Activated naive CD4-positive, alpha-beta T cell treated with anti-CD3 and anti-CD28 coated beads, Interleukin-2, amount 50 U/mL, for 72 hours (primary cell): ENCODE measurements at regions not wholly inside any gene's neighbourhood (a gene's known extent, or its start where the extent isn't known, plus 50 kb on each side); places are given as distances from the start of the nearest gene placed in this dataset.
A peak's percentile ranks its signal among the peaks of the same experiment; 100 is the strongest.
"Not testable (repeated sequence)": the region's sequence is repeated elsewhere in the genome, so short reads cannot be mapped to it uniquely, and the experiment has no call there.

Source experiments
- ATAC-seq, 2 donors: fragments of 150-1000 bp; cut with Tn5 transposase; 2 replicates each; pipeline ENCODE4 v1.10.0; 2021; ENCODE audit warnings: mild to moderate bottlenecking in 2 of 2, moderate library complexity in 2 of 2
- DNase-seq, 2 donors: peaks; one replicate each; pipeline ENCODE4 v3.0.0; 2021 to 2022; ENCODE audit warnings: low spot score in 2 of 2
- H3K27ac Mint-ChIP-seq, 2 donors: one replicate each; pipeline ENCODE4 v1.8.0; 2022; ENCODE audit warnings: mild to moderate bottlenecking in 2 of 2, mixed read lengths in 2 of 2
- H3K36me3 Mint-ChIP-seq, 2 donors: one replicate each; pipeline ENCODE4 v1.8.0; 2022; ENCODE audit warnings: mixed read lengths in 2 of 2
- H3K9me3 Mint-ChIP-seq, 2 donors: one replicate each; pipeline ENCODE4 v1.8.0; 2022; ENCODE audit warnings: mixed read lengths in 2 of 2

DNA sequence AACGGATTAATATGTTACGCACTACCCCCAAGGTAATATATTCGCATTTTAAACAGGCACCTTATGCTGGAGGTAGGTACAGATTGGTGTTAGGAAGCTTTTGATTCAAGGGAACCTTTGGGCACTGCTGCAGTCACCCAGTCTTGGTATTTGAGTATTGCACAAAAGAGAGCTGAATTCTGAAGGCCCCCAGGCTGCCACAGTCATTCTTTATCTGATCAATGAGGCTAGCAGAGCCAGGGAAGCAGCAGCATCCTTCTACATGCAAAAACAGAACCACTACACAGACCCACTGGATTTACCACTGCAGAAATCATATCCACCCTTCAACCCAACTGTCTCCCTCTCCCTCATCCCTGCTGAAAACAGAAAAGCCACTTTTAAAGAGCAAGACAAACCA, 121.2 kb upstream of the GRIN3A start:
- Mint-ChIP-seq H3K36me3 (peaks cover 0 to 4% of the 10 kb centered on the region in 2 donors), H3K27ac (no peak overlapping the region), H3K9me3 (peaks cover 0 to 5% of the 10 kb centered on the region in 2 donors)
- ATAC-seq (no peak), DNase-seq (no peak)

DNA sequence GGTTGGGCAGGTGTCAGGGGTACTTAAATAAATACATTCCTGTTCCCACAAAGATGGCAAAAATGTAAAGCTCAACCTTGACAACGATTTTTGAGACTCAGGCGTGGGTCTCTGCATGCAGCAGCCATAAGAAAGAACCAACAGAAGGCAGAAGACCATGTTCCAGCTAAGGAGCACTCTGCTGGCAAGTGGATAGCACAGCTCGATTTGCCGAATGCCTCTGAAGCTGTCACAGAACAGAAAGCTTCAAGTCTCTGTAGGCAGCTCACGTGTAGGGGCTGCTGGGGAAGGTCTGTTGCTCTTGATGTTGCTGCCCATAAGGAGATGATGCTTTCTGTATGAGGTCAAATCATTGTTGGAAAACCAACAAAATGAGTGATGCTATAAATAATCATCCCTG, 119.6 kb upstream of the GRIN3A start:
- DNase-seq (no peak), ATAC-seq (no peak)
- H3K27ac Mint-ChIP-seq: no peak overlapping the region
- peaks cover 0 to 5% of the 10 kb centered on the region in 2 donors for H3K9me3 Mint-ChIP-seq
- peaks cover 0 to 4% of the 10 kb centered on the region in 2 donors for H3K36me3 Mint-ChIP-seq

DNA sequence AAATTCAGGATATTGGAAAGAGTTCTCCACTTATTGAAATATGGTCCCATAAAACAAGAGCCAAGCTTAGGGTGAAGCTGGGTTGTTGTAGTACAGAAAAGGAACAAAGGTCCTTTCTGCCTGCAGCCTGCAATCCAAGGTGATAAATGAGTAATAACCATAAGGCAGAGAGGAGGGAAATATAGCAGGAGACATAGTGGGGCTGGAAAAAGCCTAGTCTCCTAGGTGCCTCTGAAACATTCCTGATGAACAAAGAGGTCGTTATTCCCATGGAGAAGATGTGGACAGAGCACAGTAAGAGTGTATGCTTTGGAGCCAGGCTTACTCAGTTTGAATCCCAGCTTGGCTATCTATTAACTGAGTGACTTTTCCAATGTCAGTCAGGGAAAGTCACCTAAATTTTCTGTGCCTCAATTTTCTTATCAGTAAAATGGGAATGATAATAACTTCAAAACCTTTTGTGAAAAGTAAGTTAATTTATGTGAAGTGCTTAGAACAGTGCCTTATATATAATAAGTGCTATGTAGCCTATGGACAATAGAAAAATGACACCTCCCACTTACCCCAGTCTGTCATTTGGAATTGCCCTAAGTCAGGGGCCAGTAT, 110.8 kb upstream of the GRIN3A start:
- no peak for ATAC-seq
- H3K9me3 Mint-ChIP-seq: no peaks in the 10 kb centered on the region

DNA sequence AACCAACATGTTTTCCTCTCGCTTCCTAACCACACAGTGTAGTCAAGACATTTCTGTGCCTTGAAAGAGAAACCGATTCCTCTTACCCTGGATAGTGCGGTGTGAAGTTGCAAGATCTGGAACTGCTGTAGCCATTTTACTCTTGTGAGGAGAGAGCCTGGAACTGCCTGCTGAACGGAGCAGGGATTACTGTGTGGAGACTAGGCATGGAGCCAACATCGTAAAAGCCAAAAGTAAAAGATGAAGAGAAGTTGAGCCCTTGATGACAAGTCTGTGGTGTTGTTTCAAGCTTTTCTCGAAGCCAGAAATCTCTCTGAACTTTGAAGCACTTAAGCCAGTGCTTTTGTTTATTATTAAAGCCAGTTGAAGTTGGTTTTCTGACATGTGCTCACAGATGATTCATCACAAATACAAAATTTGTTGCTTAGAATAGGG, 110.1 kb upstream of the GRIN3A start:
- Mint-ChIP-seq H3K36me3 (no peaks in the 10 kb centered on the region), H3K9me3 (no peaks in the 10 kb centered on the region), H3K27ac (no peak overlapping the region)
- ATAC-seq (no peak), DNase-seq (no peak)

More for the DNA sequence above, 110.8 kb upstream of the GRIN3A start:
- Mint-ChIP-seq H3K27ac (no peak overlapping the region), H3K36me3 (no peaks in the 10 kb centered on the region)
- no peak for DNase-seq

DNA sequence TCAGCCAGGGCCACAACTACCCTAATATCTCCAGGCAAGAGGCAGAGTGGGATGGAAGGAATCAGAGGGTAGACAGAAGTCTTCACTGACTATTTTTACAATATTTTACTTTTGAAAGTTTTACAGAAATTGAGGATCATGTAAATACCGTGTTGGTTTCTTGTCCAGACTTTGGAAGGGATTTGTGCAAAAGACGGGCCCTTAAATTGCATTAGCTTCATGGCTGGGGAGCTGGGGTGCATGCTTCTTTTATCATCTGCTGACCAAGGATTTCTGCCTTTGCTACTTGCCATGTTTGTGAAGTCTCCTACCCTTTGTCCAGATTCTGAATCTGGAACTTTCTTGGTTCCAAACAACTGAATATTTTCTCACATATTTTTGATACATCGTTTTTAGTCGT, 107.7 kb upstream of the GRIN3A start:
- ATAC-seq: no peak
- H3K27ac Mint-ChIP-seq: no peak overlapping the region
- DNase-seq: no peak
- no peaks in the 10 kb centered on the region for H3K9me3 Mint-ChIP-seq
- no peaks in the 10 kb centered on the region for H3K36me3 Mint-ChIP-seq

DNA sequence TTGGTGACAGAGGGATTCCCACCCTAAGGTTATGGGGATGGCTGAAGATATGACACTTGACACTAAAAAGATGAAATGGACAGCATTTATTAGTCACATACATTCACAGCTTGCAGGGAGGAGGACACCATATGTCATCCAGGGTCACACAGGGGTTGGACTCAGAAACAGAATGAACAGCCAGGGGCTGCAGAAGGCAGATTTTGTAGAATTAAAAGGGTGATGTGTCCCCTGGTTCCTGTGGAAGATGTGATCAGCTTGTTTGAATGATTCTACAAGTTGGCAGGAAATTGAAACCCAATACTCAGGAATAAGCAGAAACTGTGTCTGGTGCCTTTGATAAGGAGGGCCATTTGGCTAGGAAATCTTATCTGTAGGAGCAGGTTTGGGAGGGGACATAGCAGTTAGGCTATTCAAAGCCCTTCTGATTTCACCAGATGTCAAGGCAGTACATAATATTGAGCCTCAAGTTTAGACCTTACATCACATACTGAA, 102.3 kb upstream of the GRIN3A start:
- no peak overlapping the region for H3K27ac Mint-ChIP-seq
- peaks cover 5 to 18% of the 10 kb centered on the region in 2 donors for H3K9me3 Mint-ChIP-seq
- DNase-seq: no peak
- no peak for ATAC-seq
- no peaks in the 10 kb centered on the region for H3K36me3 Mint-ChIP-seq

DNA sequence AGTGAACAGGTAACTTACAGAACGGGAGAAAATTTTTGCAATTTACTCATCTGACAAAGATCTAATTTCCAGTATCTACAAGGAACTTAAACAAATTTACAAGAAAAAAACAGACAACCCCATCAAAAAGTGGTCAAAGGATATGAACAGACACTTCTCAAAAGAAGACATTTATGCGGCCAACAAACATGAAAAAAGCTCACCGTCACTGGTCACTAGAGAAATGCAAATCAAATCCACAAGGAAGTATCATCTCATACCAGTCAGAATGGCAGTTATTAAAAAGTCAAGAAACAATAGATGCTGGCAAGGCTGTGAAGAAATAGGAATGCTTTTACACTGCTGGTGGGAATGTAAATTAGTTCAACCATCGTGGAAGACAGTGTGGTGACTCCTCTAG, 100.5 kb upstream of the GRIN3A start:
- peaks cover 5 to 20% of the 10 kb centered on the region in 2 donors for H3K9me3 Mint-ChIP-seq
- not testable (repeated sequence) for DNase-seq

DNA sequence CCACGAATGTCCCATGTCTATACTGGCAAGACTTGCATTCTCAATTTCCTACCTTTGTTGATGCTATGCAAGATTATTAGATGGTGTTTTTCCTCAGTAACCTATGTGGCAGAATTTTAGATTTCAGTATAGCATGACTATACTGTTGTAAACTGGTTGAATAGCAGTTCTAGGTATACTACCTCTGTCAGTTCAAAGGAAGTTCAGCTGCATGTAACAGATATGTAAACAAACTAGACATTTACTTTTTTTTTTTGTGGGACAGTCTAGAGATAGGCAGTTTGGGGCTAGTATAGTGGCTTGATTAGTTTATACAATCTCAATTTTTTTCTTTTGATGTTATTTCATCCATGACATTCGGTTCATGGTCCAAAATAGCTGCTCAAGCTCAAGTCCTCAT, 97.6 kb upstream of the GRIN3A start:
- DNase-seq (no peak), ATAC-seq (no peak)
- H3K27ac Mint-ChIP-seq: no peak overlapping the region
- peaks cover 5 to 20% of the 10 kb centered on the region in 2 donors for H3K9me3 Mint-ChIP-seq
- H3K36me3 Mint-ChIP-seq: no peaks in the 10 kb centered on the region

More for the DNA sequence above, 100.5 kb upstream of the GRIN3A start:
- not testable (repeated sequence) for H3K27ac Mint-ChIP-seq, ATAC-seq, H3K36me3 Mint-ChIP-seq

DNA sequence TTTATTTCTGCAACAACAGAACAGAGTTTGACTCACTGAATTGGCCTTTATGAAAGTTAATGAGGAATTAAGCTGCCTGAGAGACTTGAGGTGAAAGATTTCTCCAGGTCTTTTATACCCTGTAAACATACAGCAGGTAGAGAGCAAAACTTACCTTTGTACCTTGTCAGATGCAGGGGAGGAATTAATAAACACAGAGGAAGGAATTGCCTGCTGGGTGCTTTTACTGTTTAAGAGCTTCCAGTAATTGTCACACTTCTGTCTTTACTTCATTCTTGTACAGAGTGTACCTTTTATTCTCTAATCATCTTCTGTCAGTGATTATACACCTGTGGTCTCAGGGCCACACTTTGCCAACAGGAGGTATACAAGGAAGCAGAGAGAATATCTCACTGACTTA, 94.0 kb upstream of the GRIN3A start:
- Mint-ChIP-seq H3K36me3 (no peaks in the 10 kb centered on the region), H3K27ac (no peak overlapping the region), H3K9me3 (peaks cover 5 to 6% of the 10 kb centered on the region in 2 donors)
- DNase-seq (no peak), ATAC-seq (no peak)

DNA sequence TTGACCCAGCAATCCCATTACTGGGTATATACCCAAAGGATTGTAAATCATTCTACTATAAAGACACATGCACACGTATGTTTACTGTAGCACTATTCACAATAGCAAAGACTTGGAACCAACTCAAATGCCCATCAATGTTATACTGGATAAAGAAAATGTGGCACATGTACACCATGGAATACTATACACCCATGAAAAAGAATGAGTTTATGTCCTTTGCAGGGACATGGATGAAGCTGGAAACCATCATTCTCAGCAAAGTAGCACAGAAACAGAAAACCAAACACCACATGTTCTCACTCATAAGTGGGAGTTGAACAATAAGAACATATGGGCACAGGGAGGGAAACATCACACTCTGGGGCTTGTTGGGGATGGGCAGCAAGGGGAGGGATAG, 83.0 kb upstream of the GRIN3A start:
- H3K27ac Mint-ChIP-seq, ATAC-seq, DNase-seq: not testable (repeated sequence)
- peaks cover 0 to 11% of the 10 kb centered on the region in 2 donors for H3K36me3 Mint-ChIP-seq
- peaks cover 7 to 21% of the 10 kb centered on the region in 2 donors for H3K9me3 Mint-ChIP-seq

DNA sequence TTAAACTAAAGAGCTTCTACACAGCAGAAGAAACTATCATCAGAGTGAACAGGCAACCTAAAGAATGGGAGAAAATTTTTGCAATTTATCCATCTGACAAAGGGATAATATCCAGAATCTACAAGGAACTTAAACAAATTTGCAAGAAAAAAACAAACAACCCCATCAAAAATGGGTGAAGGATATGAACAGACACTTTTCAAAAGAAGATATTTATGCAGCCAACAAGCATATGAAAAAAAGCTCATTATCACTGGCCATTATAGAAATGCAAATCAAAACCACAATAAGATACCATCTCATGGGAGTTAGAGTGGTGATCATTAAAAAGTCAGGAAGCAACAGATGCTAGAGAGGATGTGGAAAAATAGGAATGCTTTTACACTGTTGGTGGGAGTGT, 82.5 kb upstream of the GRIN3A start:
- not testable (repeated sequence) for ATAC-seq, DNase-seq, H3K27ac Mint-ChIP-seq
- Mint-ChIP-seq H3K36me3 (peaks cover 0 to 16% of the 10 kb centered on the region in 2 donors), H3K9me3 (peaks cover 7 to 21% of the 10 kb centered on the region in 2 donors)

DNA sequence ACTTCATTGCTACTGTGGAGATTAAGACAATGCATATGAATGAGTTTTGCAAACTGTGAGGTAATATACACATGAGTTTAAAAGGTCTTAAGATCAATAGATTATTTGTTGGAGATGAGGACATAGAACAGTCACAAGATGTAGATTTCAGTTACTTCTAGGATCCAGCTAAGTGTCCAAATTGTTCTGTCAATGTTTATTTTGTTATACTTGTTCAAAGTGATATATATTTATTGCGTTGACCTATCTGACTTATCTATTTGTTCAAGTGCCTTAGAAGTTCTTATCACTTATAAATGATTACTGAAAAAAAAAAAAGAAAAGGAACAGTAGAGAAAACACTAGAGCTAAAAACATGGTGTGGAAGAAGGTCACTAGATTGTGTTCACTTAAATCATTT, 75.6 kb upstream of the GRIN3A start:
- H3K36me3 Mint-ChIP-seq: peaks cover 0 to 16% of the 10 kb centered on the region in 2 donors
- ATAC-seq (no peak), DNase-seq (no peak)
- H3K9me3 Mint-ChIP-seq: peaks cover 7 to 12% of the 10 kb centered on the region in 2 donors
- H3K27ac Mint-ChIP-seq: no peak overlapping the region

DNA sequence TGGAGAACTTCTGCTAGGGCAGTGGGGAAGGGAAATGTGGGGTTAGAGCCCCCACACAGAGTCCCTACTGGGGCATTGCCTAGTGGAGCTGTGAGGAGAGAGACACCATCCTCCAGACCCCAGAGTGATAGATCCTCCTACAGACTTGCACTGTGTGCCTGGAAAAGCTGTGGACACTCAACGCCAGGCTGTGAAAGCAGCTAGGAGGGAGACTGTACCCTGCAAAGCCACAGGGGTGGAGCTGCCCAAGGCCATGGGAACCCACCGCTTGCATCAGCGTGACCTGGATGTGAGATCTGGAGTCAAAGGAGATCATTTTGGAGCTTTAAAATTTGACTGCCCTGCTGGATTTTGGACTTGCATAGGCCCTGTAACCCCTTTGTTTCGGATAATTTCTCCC, 69.4 kb upstream of the GRIN3A start:
- not testable (repeated sequence) for H3K36me3 Mint-ChIP-seq, DNase-seq, H3K27ac Mint-ChIP-seq, ATAC-seq, H3K9me3 Mint-ChIP-seq

DNA sequence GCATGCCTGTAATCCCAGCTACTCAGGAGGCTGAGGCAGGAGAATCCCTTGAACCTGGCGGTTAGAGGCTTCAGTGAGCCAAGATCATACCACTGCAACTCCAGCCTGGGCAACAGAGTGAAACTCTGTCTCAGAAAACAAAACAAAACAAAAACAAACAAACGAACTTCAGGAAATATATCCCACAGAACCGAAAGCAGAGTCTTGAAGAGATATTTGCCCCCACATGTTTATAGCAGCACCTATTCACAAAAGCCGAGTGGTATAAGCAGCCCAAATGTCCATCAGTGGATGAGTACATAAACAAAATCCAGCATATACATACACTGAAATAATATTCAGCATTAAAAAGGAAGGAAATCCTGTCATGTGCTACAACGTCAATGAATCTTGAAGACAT, 57.6 kb upstream of the GRIN3A start:
- ATAC-seq: no peak
- Mint-ChIP-seq H3K27ac (no peak overlapping the region), H3K36me3 (no peaks in the 10 kb centered on the region), H3K9me3 (no peaks in the 10 kb centered on the region)
- no peak for DNase-seq

DNA sequence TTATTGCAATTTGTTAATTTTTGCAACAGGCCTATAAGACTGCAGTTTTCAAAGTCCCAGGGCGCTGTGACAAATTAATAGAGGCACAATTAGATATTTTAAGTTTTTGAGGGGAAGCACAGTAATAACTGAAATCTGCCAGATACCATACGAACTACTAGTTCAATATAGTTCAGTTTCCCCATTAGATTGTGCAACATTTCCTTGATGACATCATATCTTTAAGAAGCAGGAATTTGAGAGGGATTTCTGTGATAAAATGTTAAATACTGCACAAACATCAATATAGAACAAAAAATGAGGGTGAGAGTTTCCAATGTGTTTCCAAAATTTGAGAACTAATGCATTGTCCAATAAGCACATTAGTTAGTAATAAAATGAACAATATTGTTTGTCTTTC, 56.7 kb upstream of the GRIN3A start:
- ATAC-seq (no peak), DNase-seq (no peak)
- no peaks in the 10 kb centered on the region for H3K9me3 Mint-ChIP-seq
- H3K27ac Mint-ChIP-seq: no peak overlapping the region
- H3K36me3 Mint-ChIP-seq: no peaks in the 10 kb centered on the region

DNA sequence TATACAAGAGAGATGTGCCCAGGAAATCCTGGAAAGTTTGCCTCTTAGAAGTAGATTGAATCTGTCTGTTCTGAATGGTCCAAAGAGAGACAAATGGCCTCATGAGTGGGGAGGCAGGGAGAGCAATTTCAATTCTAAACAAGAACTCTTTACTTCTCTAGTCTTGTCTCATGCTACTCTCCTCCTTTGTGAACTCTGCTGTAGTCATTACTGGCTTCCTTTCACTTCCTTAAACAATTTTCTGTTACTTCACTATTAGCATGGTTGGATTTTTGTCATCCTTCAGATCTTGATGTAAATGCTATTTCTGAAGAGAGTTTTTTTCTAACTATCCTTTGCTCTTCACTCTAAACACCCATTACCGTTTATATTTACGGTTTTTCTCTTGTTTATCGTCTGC, 54.0 kb upstream of the GRIN3A start:
- ATAC-seq (no peak), DNase-seq (no peak)
- H3K27ac Mint-ChIP-seq: no peak overlapping the region
- H3K36me3 Mint-ChIP-seq: no peaks in the 10 kb centered on the region
- no peaks in the 10 kb centered on the region for H3K9me3 Mint-ChIP-seq

DNA sequence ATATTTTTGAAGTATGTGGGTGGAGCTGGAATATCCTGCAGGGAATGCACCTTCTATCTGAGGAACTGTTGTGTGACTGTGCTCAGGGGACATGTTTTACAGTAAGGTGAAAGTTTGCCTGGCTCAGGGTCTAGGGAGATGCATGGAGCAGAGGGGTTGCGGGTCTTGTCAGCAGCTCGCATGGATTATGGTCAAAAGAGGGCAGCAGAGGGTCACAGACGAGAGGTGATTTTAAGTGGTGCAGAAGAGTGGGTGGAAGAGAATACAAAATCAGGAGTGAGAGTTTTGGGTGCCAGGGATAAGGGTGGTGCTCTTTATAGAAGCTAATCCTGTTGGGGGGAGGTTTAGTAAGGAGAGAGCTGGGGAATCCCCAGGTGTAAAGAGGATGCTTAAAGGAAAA, 53.5 kb upstream of the GRIN3A start:
- peak in 1 of 2 donors; percentile 10 for DNase-seq
- peak in 1 of 2 donors; percentile 54 for ATAC-seq
- Mint-ChIP-seq H3K36me3 (no peaks in the 10 kb centered on the region), H3K27ac (no peak overlapping the region), H3K9me3 (no peaks in the 10 kb centered on the region)

DNA sequence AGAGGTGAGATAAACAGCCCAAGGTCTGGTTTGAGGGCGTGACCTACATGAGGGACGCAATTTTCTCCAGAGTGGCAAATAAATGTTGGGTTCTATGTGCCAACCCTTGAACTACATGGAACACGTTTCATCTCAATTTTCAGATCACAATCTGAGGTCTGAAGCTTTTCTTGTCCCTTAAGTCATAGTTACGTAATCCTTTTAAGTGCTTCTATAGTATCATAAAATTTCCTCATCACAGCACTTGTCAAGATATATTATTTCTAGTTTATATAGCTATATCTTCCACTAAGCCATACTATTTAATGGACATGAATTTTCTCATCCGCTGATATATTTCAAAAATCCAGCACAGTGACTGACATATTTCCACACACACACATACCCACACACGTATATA, 53.1 kb upstream of the GRIN3A start:
- H3K9me3 Mint-ChIP-seq: no peaks in the 10 kb centered on the region
- DNase-seq (no peak), ATAC-seq (no peak)
- no peak overlapping the region for H3K27ac Mint-ChIP-seq
- H3K36me3 Mint-ChIP-seq: no peaks in the 10 kb centered on the region
